NCI-H345 treated with DMSO at 0.1 percent for 48 hours (cell line): ENCODE measurements at regions not wholly inside any gene's neighbourhood (a gene's known extent, or its start where the extent isn't known, plus 50 kb on each side); places are given as distances from the start of the nearest gene placed in this dataset.
"Not testable (repeated sequence)": the region's sequence is repeated elsewhere in the genome, so short reads cannot be mapped to it uniquely, and the experiment has no call there.

ENCODE experiments used
- DNase-seq: peaks from one replicate; lab custom pipeline; 2025; ENCODE audit not compliant: unreplicated experiment; lab: John Stamatoyannopoulos, UW

DNA sequence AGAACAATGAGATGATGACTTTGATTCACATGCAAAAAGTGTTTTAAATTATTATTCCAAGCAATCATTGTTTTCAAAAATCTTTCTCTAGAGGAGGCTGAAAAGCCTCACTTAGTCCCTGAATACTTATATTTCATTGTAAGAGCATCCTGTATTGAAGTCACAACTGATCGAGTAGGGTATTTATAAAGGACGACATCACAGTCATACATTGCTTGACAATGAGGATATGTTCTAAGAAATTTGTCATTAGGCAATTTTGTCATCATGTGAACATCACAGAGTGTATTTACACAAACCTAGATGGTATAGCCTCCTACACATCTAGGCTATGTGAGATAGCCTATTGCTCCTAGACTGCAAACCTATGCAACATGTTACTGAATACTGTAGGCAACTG is 510.4 kb upstream of the RGMB start:
- no peak for DNase-seq

DNA sequence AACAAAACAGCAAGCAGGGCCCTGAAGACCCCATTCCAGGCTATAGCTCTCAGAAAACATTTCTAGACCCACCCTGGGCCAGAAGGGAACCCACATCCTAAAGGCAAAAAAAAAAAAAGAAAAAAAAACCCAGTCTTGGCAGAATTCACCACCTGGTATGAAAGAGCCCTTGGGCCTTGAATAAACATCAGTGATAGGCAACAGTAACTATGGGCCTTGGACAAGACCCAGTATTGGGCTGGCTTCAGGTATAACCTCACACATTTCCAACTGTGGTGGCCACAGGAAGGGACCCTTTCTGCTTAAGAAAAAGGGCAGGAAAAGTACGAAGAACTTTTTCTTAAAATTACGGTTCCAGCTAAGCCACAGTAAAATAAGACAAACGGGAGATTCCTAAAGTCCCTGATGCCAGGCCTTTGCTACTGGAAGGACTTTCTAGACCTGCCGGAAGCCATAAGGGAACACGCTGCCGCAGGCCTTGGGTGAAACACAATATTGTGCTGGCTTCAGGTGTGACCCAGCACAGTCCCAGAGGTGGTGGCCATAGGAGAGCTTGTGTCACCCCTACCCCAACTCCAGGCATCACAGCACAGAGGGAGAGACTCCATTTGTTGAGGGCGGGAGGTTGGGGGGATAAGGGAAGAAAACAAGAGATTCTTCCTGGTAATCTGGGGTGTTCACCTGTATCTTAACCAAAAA is 505.2 kb upstream of the RGMB start:
- no peak for DNase-seq

DNA sequence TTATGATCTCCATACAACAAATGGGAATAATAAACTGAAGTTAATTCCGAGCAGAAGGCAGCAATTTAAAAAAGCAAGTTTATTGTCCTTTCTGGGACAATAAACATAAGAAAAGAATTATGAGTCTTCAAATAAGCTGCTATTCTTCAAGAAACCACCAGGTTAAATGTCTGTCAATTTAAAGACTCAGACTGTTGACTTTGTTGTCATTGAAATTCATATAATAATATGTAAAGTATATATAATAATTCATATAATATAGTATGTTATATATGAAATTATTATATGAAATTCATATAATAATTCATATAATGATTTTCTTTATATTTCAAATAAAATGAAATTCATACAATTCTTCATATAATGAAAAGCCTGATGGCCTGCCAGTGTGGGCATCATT is 497.5 kb upstream of the RGMB start:
- DNase-seq = no peak

DNA sequence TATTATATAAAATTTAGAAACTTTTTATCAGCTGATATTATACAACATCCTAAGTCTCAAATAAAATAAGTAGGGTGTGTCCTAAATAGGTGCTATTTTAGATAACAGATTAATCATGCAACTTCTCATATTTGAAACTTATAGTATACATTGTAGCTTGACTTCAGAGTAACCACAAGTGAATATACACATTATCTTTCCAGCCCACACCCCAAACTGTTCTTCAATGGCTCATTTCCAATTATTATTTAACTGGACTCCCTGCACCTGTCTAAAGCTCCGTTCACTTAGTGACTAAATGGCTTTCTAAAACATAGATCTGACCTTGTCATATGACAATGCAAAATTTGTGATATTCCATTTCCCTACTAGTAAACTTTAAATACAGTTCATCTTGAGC is 490.9 kb upstream of the RGMB start:
- DNase-seq = no peak

DNA sequence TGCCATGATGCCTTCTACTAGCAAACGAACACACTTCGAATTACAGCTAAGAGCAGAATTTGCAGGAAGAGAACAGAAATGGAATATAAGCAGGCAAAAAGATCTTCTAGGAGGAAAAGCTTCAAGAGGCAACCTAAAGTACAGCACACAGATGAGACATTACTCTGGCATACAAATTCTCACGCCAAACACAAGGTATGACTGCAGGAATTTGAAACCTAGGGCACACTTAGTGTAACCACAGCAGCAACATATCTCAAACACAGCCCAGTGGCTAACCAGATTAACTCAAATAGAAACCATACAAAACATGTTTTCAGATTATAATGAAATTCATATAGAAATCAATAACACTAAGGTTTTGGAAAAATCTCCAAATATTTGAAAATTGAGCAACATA is 481.0 kb upstream of the RGMB start:
- DNase-seq = no peak

DNA sequence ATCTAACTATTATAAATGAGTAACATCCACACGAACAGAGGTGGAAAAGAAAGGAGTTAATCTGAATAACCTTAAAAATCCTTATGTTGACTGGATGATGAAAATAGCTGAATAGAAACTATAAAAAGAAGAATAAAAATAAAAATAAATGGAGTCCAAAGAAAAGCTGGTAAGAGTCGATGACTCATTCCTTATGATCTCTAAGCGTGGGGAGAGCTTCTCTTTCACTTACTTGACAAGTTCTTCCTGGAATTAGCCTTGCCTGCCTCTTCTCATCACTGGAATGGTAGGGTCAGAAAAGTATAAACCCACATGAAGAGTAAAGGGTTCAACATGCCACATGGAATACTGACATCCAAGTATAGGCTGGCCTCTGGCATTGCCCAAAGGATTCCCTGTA is 477.0 kb upstream of the RGMB start:
- DNase-seq = no peak

DNA sequence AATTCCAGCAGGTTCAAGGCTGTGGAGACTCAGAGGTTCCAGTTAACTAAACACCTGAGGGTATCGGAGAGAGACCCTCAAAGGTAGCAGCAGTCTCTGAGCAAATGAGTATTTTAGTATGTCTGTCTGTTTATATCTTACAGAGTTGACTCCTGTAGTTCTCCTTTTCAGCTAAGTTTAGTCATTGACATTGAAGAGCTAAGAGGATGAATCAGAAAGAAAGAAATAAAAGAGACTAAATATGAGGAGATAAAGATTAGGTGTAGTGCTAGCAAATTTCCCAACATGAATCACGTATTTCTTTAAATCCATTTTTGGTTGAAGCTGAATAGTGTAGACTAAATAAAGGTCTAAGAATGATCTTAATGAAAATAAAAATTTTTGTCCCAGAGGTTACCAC is 474.0 kb upstream of the RGMB start:
- no peak for DNase-seq

DNA sequence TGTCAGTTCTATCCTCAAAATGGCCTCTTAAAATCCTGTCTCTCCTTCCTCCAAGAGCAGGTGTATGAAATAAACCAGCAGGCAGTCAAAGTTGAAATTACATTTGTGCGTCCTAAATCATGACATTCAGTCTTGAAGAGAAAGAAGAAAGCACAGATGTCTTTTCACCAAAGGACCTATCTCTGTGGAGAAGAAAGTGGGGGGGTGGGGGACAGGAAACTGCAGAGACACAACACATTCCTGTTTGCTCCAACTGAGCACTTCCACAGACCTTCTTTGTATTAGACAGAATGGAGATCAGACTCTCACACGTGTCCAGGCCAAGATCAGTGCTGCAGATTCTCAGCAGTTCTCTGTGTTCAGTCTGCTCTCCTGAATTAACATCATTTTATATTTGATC is 471.9 kb upstream of the RGMB start:
- no peak for DNase-seq

DNA sequence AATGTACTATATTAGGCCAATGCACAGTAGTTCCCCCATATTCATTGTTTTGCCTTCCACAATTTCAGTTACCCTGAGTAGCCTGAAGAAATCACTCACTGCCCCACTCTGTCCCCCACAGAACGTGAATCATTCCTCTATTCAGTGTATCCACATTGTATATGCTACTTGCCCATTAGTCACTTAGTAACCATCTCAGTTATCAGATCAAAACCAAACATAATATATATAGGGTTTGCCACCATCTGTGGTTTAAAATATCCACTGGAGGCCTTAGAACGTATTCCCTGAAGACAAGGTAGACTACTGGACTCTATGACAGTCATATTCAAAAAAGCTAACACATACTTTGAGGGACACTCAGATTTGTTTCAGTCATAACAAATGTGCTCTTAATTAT is 465.7 kb upstream of the RGMB start:
- DNase-seq = no peak

DNA sequence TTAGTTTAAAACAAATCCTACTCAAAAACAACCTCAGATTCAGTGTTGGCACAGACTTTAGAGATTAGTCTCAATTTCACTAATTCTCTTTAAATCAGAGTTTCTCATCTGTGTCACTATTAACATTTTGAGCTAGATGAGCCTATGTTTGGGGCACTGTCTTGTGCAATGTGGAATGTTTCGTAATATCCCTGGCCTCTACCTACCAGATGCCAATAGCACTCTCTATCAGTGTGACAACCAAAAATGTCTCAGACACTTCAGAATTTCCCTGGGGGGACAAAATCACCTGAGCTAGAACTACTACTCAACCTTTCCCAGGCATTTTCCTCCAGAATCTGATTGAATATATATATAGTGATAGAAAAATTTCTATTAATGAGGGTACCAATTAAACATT is 465.2 kb upstream of the RGMB start:
- DNase-seq = no peak

DNA sequence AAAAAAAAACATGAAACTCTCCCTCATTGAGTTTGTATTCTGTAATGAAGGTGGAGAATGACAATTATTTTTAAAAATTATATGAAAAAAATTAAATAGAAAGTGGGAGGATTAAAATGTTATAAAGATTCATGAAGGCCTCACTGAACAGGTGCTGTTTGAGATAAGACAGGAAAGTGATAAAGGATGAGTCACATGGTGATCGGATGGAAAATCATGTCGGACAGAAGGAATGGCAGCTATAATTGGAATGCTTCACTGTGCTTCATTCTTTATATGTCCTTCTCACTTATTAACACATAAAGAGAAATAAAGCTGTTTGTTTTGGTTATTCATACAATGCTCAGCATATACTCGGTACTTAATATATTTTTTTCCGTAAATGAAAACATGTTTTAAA is 464.5 kb upstream of the RGMB start:
- no peak for DNase-seq

DNA sequence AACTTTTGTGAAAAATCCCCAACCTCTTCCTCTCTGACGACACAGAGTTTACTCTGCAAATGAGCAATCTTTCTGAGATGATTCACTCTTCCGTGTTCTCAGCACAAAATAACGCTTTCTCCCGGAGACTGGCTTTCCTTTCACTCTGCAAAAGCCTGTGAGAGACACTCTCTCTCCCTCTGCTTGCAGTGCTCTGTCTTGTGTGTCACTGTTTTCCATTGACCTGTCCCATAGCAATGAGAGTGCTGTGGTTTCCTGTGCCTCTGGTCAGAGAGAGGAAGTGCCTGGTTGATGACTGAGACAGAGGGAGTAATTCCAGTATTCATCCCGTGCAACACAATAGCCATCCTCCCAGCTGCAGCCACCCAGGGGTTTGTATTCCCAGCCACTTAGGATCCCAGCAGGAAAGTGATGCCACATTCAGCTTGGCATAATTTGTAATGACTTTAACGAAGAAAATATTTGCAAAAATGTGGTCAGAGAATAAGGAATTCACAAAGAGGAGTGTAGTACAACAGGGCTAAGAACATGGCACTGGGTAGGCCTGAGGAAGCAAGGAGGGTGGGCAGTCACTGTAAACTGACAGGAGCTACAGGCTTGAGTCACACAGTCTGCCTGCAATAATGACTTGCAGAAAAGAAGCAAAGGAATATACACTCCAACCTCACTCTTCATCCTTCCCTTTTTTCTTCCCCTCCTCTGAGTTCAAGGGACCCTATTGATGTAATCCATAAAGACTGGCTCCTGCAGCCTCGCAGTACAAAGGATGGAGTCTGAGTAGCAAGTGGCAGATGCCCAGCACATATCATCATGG is 463.5 kb upstream of the RGMB start:
- peak; percentile 52 for DNase-seq

DNA sequence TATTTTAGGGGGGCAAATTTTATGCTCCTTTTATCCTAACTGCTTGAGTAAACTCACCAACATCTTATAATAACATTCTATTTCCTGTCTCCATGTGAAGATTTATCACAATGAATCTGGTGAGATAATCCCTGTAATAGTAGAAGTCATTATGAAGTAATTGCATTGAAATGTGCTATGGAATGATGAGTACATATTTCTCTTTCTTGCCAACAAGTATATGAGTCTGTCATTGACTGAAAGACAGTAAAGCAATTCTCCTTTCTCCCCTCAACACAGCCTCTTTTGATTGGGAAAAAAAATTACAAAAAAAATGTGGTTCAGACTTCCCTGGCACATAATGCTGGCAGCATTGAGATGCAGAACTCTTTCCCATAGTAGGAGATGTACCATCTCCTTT is 459.2 kb upstream of the RGMB start:
- no peak for DNase-seq

DNA sequence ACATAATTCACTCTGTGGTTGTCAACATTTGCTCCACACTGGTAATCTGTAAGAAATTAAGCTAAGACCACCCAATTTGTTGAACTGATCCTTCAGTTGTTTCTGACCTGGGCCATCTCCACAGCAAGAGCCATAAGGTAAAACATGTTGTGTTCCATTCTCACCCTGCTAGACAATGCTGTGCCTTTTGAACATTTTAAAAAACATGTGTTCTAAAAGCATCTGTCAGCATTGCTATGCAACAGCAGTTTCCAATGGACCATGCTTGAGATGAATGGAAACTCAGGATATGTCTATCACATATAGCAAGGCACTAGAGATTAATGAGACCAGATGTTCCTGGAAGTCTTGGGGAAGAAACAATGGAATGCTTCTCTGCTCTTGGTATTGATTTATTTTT is 455.1 kb upstream of the RGMB start:
- DNase-seq = no peak

DNA sequence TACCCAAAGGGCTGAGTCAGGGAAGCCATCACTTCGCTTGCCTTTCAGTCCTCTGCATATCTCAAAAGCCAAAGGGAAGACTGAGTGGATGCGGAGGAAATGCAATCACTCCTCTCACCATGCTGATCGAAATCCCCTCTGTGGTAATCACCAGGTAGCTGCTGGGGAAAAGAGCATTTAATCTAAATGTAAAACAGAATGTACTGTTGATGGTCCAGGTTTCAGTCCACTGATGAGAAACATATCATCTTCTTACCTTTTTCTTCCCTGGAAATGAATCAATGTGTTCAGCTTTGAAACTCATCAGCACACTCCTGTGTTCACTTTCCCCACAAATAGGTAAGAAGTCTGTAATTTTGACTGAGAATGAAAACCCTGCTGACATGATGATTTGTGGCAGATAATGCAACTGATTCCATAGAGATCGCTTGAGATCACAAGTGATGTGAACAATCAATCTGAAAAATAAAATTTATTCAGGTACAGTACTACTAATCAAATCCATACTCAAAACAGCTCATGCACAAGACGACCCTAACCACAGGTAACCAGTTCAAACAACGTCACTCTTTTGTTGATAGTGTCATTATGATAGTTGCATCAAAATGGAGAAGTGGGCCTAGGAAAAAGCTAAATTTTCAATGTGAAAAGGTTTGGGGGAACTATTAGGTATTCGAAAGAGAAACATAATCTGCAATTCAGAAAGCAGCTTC is 454.0 kb upstream of the RGMB start:
- no peak for DNase-seq

DNA sequence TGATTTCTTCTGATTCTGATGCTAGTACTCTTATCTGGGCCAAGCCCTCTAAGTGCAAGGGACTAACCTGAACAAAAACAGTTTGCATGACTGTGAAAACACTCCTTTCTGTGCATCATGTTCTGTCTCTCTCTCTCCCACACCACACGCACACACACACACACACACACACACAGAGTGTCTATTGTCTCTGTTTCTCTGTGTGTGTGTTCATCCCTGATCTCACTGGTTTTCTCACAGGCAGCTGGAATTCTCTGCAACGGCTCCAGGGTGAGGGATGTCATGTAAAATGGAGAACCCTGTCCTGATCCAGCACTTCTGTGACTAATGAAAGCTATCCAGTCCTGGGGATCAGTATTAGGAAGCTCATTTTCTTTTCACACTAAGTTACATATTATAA is 453.1 kb upstream of the RGMB start:
- DNase-seq = no peak

DNA sequence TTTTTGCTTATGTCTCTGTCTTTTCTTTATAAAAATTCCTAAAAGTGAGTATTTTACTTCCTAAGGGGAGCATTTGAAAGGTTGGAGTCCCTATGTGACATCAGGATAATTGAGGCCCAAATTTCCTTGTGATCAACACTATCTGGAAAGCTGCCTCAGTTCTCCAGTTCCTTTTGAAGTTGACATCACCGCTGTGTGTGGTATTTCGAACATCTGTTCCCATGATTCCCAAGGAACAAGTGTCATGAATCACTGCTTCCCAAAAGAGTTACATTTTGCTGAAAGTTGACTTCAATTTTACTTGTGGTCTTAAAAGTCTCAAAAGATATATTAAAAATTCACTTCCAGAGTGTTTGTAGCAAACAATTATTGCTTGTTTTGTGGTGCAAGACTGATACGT is 452.1 kb upstream of the RGMB start:
- no peak for DNase-seq

DNA sequence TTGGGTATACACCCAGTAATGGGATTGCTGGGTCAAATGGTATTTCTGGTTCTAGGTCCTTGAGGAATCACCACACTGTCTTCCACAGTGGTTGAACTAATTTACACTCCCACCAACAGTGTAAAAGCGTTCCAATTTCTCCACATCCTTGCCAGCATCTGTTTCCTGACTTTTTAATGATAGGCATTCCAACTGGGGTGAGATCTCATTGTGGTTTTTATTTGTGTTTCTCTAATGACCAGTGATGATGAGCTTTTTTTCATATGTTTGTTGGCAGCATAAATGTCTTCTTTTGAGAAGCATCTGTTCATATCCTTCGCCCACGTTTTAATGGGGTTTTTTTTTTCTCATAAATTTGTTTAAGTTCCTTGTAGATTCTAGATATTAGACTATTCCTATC is 448.3 kb upstream of the RGMB start:
- DNase-seq = not testable (repeated sequence)

DNA sequence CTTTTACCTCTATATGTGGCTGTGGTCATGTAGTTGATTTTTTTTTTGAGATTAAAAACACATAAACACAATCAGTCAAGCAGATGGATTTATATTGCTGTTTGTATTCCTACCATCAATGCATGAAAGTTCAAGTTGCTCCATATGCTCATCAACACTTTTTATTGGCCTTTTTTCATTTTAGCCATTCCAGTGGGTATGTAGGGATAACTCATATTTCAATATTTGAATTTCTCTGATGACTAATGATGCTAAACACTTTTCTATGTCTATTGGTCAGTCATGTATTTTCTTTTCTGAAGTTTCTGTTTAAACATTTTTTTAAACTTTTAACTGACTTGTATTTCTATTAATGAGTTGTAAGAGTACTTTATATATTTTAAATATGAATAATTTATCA is 445.4 kb upstream of the RGMB start:
- DNase-seq = no peak

DNA sequence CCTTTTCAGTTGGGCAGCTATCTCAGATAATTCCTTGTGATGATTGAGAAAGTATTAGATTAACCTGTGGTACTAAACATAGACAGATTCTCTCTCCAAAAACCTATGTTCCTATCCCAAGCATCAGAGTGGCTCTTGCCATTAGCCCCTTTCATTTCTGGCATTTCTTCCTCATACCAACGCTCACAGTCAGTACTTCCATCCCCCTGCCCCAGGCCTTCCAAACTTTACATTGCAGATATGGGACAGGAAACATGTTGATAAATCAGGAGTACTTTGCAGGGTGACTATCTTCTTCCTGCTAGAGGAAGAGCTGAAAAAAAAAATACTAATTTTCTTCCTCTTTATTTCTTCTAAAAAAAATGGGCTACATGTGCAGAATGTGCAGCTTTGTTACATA is 442.6 kb upstream of the RGMB start:
- DNase-seq = no peak

DNA sequence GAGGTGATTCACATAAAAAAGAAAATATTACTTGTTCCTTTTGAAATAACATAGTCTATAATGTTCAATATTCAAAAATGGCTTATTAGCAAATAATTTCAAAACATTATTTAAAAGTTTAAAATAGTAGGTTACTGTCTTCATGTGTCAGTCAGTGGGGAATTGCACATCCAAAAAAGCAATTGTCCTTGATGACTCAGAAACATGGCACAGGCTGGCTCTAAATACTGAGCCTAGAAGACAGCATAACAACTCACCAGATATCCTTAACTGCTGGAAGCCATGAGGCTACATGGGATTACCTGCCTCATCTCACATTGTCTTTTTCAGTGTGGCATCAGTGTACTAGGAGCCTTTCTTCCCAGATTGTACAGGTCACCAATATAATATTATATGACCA is 439.5 kb upstream of the RGMB start:
- DNase-seq = no peak

DNA sequence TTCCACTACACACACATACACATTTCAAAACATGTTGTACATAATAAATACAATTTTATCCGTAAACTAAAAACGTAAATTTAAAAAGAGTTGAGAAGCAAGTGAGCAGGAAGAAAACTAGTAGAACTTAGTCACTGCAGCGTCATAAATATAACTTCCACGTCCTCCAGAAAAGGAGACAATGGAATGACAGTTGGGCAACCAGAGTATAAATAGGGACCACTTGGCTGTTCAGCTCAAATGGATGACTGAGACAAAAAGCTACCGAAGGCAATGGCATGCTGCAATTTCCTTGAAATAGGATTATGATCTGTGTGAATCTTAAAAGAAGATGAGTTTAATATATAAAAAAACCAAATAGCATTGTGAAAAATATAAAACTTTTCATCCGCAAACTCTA is 438.5 kb upstream of the RGMB start:
- no peak for DNase-seq
